Esophagus muscularis mucosa (tissue), 4 donors: ENCODE measurements at regions not wholly inside any gene's neighbourhood (a gene's known extent, or its start where the extent isn't known, plus 50 kb on each side); places are given as distances from the start of the nearest gene placed in this dataset.

Experiments used
- EP300 ChIP-seq: sonication (generic); formaldehyde crosslinking; IDR thresholded peaks from one replicate; pipeline ENCODE4 v1.6.1; 2017; ENCODE audit warnings: antibody characterized with exemption
- POLR2A ChIP-seq: fragments of 450-650 bp; IDR thresholded peaks from one replicate; pipeline ENCODE4 v1.6.1; 2017; ENCODE audit warnings: antibody characterized with exemption, moderate library complexity, mild to moderate bottlenecking, low read depth
- POLR2AphosphoS5 ChIP-seq, 2 donors: sonication (generic); formaldehyde crosslinking; IDR thresholded peaks; one replicate each; pipeline ENCODE4 v1.6.1; 2017; ENCODE audit warnings: antibody characterized with exemption in 2 of 2
- TF ChIP-seq, protein P1 (sequence below), 3 experiments: fragments of 200-600 bp in 2 of 3; fragments of 450-650 bp in 1 of 3; sonication (generic) in 2 of 3; IDR thresholded peaks; one replicate each; pipeline ENCODE4 v1.5.1; 2017 to 2019; ENCODE audit warnings: antibody characterized with exemption in 3 of 3, mild to moderate bottlenecking in 2 of 3, moderate library complexity in 1 of 3

DNA sequence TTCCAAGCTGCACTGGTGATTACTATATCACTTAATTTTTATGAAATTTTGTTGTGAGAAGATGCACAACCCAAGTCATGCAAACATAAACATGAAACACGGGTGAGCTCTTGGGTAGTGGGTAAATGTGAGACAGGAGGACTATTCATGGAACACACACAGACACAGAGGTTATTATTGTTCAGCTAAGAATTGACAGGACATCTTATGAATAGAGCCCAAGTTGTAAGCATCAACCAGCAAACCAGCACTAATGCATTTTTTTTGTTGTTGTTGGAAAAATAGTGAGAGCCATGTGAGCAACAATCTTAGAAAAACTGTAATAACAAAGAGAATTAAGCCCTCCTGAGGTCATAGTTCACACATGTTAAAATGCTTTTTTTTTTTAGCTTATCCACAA lies 1179.7 kb downstream of the GATA3 start:
- TF ChIP-seq POLR2A, result no peak
- TF ChIP-seq, protein P1, sequence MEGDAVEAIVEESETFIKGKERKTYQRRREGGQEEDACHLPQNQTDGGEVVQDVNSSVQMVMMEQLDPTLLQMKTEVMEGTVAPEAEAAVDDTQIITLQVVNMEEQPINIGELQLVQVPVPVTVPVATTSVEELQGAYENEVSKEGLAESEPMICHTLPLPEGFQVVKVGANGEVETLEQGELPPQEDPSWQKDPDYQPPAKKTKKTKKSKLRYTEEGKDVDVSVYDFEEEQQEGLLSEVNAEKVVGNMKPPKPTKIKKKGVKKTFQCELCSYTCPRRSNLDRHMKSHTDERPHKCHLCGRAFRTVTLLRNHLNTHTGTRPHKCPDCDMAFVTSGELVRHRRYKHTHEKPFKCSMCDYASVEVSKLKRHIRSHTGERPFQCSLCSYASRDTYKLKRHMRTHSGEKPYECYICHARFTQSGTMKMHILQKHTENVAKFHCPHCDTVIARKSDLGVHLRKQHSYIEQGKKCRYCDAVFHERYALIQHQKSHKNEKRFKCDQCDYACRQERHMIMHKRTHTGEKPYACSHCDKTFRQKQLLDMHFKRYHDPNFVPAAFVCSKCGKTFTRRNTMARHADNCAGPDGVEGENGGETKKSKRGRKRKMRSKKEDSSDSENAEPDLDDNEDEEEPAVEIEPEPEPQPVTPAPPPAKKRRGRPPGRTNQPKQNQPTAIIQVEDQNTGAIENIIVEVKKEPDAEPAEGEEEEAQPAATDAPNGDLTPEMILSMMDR (IDR thresholded peaks at IDR 0.05), result no peak
- no peak for TF ChIP-seq EP300
- TF ChIP-seq POLR2AphosphoS5 (IDR thresholded peaks at IDR 0.05), result no peak
